ENCODE measurements at regions not wholly inside any gene's neighbourhood (a gene's known extent, or its start where the extent isn't known, plus 50 kb on each side); places are given as distances from the start of the nearest gene placed in this dataset.

DNA sequence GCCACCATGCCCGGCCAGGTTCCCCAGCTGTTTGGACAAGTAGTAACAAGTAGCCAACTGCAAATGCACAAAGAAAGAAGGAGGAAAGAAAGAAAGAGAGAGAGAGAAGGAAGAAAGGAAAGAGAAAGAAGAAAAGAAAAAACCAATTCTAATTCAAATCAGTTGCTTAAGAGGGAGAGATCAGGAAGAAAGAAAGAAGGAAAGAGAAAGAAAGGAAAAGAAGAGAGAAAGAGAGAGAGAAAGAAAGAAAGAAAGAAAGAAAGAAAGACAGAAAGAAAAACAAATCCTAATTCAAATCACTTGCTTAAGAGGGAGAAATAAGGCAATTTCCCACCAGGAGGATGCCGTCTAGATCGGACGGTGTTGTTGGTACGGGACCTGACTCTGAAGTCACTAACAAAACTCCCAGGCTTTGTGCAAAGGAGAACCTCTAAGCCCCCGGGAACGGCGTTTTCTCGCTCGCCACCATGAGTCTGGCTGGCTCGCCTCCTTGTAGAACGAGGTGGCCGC, 95.5 kb upstream of the PPP2R3B start:
- Mint-ChIP-seq H3K27me3 (peaks cover 27% of the 10 kb centered on the region), H3K36me3 (no peaks in the 10 kb centered on the region), H3K9me3 (peaks cover 6% of the 10 kb centered on the region), H3K4me3 (no peak overlapping the region), H3K4me1 (ENCODE audit: unreplicated experiment) (no peaks in the 10 kb centered on the region), H3K27ac (no peak overlapping the region)
- no peak for TF ChIP-seq CTCF (conservative IDR thresholded peaks at IDR 0.05)
- no peak for DNase-seq (ENCODE audit: extremely low spot score, unreplicated experiment)

DNA sequence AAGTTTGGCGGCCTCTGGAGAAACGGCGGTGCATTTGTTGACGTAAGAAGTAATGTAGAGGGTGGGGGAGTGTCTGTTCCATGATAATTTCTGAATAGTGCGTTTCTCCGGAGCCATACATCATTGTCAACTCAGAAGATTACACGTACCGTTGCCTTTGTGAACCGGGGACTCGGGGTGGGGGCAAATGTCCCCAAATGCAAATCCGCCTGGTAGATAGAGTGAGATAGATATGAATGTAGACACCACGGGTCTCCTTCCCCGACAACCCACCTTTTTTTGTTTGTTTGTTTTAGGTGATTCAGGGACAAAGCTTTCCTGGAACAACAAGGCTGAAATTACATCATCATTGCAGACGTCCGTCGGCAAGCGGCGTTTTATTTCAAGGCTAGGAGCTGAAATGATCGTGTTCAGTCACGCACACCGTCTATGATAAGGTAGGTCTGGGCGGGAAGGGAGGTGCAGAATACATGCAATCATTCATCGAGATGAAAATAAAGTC, 96.0 kb upstream of the PPP2R3B start:
- no peak for DNase-seq (ENCODE audit: extremely low spot score, unreplicated experiment)
- Mint-ChIP-seq H3K27me3 (peaks cover 27% of the 10 kb centered on the region), H3K4me3 (no peak overlapping the region), H3K4me1 (ENCODE audit: unreplicated experiment) (no peaks in the 10 kb centered on the region), H3K36me3 (no peaks in the 10 kb centered on the region), H3K9me3 (peaks cover 6% of the 10 kb centered on the region), H3K27ac (no peak overlapping the region)
- TF ChIP-seq CTCF (conservative IDR thresholded peaks at IDR 0.05): no peak

GRCh38 chrX:485368-485767, 98.7 kb upstream of the PPP2R3B start:
- DNase-seq (ENCODE audit: extremely low spot score, unreplicated experiment): no peak
- Mint-ChIP-seq H3K36me3 (no peaks in the 10 kb centered on the region), H3K4me3 (no peak overlapping the region), H3K9me3 (peaks cover 6% of the 10 kb centered on the region), H3K4me1 (ENCODE audit: unreplicated experiment) (no peaks in the 10 kb centered on the region), H3K27me3 (peaks cover 31% of the 10 kb centered on the region), H3K27ac (no peak overlapping the region)
- no peak for TF ChIP-seq CTCF (conservative IDR thresholded peaks at IDR 0.05)

GRCh38 chrX:486325-486724, 99.6 kb upstream of the PPP2R3B start:
- Mint-ChIP-seq H3K27ac (no peak overlapping the region), H3K36me3 (no peaks in the 10 kb centered on the region), H3K4me3 (no peak overlapping the region), H3K4me1 (ENCODE audit: unreplicated experiment) (no peaks in the 10 kb centered on the region), H3K27me3 (peaks cover 28% of the 10 kb centered on the region), H3K9me3 (peaks cover 6% of the 10 kb centered on the region)
- no peak for DNase-seq (ENCODE audit: extremely low spot score, unreplicated experiment)
- no peak for TF ChIP-seq CTCF (conservative IDR thresholded peaks at IDR 0.05)

DNA sequence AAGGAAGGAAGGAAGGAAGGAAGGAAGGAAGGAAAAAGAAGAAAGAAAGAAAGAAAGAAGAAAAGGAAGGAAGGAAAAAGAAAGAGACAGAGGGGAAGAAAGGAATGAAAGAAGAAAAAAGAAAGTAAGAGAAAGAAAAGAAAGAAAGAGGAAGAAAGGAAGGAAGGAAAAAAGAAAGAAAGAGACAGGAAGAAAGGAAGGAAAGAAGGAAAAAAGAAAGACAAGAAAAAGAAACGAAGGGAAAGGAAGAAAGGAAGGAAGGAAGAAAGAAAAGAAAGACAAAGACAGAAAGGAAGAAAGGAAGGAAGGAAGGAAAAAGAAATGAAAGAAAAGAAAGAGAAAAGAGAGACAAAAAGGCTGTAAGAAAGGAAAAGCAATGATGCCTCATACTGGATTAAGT, 101.1 kb upstream of the PPP2R3B start:
- Mint-ChIP-seq H3K27me3 (peaks cover 18% of the 10 kb centered on the region), H3K4me1 (ENCODE audit: unreplicated experiment) (no peaks in the 10 kb centered on the region), H3K4me3 (no peak overlapping the region), H3K9me3 (peaks cover 6% of the 10 kb centered on the region), H3K36me3 (no peaks in the 10 kb centered on the region), H3K27ac (no peak overlapping the region)
- no peak for DNase-seq (ENCODE audit: extremely low spot score, unreplicated experiment)
- TF ChIP-seq CTCF (conservative IDR thresholded peaks at IDR 0.05): no peak

DNA sequence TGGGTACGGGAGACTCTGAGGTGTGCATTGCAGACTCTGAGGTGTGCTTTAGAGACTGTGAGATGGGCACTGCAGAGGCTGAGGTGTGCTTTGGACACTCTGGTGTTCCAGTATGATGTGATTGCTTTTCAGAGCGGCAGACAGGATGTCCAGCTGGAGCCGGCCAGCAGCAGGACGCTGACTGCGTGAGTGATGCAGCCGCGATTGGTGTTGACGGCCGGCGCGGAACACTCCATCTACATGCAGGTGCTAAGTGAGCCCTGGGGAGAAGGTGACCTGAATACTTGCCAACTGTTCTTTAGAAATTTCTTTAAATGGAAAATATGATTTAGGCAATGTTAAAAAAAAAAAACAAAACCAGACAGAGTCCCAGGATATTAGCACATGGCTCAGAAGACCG, 103.1 kb upstream of the PPP2R3B start:
- TF ChIP-seq CTCF (conservative IDR thresholded peaks at IDR 0.05): no peak
- H3K4me3 Mint-ChIP-seq: no peak overlapping the region
- H3K36me3 Mint-ChIP-seq: no peaks in the 10 kb centered on the region
- no peak for DNase-seq (ENCODE audit: extremely low spot score, unreplicated experiment)
- no peak overlapping the region for H3K27ac Mint-ChIP-seq
- no peaks in the 10 kb centered on the region for H3K4me1 Mint-ChIP-seq (ENCODE audit: unreplicated experiment)
- peaks cover 6% of the 10 kb centered on the region for H3K9me3 Mint-ChIP-seq
- H3K27me3 Mint-ChIP-seq: peaks cover 13% of the 10 kb centered on the region

All from type B pancreatic cell (in vitro differentiated cells).